GM18520 (cell line): ENCODE measurements at regions not wholly inside any gene's neighbourhood (a gene's known extent, or its start where the extent isn't known, plus 50 kb on each side); places are given as distances from the start of the nearest gene placed in this dataset.
"Not testable (repeated sequence)": the region's sequence is repeated elsewhere in the genome, so short reads cannot be mapped to it uniquely, and the experiment has no call there.

Experiments used
- ATAC-seq: cut with Tn5 transposase; IDR thresholded peaks from one replicate; pipeline ENCODE4 v1.9.1; 2021; ENCODE audit not compliant: unreplicated experiment

DNA sequence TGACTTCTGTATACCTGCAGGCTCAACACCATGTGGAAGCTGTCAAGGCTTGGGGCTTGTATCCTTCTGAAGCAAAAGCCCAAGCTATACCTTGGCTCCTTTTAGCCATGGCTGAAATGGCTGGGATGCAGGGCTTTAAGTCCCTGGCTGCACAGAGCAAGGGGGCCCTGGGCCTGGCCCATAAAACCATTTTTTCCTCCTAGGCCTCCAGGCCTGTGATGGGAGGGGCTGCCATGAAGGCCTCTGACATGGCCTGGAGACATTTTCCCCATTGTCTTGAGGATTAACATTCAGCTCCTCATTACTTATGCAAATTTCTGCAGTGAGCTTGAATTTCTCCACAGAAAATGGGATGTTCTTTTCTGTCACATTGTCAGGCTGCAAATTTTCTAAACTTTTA, 878.0 kb upstream of the SOX11 start:
- ATAC-seq = not testable (repeated sequence)

DNA sequence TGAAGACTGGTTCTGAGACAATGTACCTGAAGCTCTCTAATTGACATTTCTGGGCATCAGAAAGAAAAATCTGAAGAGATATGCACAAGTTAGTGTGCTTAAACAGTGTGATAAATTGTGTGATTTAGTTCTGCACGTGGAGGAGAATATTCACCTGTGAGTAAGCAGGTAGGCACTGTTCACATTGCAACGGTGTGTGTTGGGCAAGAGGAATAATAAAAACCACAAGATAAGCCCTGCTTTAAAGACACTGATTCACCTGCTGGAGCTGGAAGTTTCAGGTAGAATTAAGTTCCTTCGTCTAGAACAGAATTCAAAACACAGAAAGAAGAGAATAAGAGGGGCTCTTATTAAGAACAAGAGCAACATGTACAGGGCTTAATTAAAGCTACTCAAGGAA, 864.3 kb upstream of the SOX11 start:
- ATAC-seq = no peak

DNA sequence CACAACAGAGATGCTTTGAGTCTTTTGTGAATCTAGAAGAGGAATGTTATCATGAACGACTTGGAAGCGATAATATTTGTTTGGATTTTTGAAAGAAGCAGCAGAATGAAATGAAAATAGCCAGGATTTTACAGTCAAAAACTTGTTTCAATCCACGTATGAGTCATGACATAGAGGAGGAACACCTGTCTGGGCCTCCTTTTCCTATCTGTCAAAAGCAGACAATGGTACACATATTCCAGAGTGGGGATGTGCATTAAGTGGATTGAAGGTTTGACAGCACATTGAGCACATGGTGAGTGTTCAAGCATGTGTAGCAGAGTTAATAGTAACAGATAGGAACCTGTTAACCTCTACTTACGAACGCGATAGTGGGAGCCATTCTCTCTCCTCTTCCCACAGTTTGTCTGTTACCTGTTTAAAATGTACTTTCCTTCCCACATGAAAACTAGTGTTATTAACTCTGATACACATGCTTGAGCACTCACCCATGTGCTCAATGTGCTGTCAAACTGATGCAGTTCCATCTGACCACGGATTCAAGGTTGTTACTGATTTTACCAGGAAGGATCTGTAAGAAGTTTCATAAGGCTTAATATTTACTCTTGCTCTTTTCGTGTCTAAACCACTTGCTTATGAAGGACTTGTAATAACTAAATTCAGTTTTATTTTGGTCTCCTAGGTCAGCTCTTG, 863.4 kb upstream of the SOX11 start:
- no peak for ATAC-seq

DNA sequence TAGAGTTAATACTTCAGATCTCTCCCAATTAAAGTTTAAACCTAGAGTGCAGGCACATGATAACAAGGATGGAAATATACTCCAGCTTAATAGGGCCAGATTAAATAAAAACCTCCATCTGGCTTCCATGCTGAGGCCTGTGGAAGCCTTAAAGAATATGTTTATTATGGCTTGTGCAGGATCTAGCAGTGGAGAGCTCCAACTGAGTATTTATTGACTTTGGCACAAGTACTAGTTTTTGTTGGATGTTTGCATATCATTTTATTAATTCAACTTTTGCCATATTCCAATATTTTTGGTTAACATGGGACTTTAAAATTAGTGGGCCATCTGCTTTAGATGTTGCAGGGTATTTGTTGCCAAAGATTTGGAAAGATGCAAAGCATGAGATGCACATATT, 860.4 kb upstream of the SOX11 start:
- no peak for ATAC-seq

DNA sequence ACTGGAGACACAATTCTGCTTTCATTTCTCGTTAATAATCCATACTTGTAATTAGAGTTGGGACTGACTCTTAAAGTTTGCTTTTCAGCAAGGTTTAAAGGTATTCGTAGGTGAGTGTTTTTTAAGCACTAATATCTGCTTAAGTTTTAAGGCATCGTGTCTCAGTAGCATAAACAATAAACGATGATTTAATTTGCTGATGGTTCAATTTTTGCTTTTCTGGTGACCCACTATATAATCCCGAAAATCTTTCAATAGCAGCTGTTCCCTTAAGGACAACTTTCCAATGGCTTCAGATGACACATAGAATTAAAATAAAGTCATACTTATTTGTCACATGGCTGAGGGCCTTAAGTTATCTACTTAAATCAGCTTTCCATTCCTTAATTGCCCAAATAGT, 859.5 kb upstream of the SOX11 start:
- ATAC-seq = no peak

DNA sequence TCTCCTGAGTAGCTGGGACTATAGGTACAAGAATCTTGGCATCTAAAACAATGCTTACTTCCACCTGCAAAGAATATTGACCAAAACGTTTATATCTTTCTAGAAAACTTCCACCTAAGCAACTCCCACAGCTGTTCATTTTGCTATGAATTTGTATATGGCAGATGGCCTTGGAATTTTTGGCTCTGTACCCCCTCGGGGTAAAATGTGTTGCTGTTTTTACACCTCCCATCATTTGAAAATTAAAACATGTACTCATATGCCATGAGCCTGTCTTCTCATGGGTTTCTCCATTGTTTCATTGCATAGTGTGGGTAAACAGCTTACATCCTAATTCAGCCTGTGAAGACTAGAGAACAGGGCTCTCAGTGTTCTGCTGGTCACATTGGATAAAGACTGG, 853.6 kb upstream of the SOX11 start:
- ATAC-seq = no peak

DNA sequence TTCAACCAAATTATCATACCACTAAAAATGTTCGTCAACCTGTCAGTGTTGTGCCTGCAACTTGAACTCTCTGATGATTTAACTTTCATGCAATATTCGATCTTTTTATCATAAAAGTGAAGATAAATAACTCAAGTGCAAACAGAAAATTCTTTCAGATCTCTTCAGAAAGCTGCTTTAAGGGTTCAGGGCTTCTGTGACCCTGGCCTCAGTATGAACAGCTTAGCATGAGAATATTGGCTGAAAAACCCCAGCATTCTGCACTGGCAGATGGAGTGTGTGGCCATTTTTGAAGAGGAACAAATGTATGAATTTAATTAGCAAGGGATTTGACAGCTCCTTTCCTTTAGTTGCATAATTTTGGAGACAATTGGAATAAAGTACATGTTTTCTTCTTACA, 851.4 kb upstream of the SOX11 start:
- no peak for ATAC-seq

DNA sequence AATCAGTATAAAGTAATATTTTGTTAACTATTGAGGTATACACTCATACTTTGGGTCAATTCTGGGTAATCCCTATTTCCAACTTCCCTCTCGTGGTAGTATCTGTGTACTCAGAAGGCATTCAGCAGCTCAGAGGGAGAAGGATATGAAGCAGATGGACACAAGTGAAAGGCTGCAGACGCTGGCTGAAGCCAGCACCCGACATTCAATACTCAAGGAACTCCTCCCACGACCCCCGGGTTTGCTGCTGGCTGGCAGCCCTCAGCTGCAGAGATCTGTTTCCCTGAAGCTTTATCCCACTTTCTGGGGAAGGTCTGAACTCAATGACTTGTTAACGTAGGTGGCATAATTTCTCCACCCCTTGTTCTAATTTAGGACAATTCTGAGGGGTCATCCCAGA, 847.3 kb upstream of the SOX11 start:
- no peak for ATAC-seq

DNA sequence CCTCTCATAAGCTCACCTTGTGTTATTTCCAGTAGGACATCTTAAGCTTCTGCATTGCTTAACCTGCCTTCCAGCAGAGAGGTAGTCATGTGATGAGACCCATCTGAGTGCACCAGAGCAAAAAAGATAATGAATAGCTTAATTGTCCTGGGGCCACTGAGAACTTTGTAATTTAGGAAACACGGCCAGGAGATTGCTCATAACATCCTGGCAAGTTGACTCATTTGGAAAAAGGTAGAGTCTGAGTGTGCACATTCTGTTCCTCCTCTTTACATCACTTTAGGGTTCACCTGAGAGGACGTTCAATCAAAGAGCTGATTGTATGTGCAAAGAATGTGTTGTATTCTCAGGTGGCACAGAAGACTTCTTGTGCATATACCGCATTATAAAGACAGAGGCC, 830.2 kb upstream of the SOX11 start:
- ATAC-seq = no peak

DNA sequence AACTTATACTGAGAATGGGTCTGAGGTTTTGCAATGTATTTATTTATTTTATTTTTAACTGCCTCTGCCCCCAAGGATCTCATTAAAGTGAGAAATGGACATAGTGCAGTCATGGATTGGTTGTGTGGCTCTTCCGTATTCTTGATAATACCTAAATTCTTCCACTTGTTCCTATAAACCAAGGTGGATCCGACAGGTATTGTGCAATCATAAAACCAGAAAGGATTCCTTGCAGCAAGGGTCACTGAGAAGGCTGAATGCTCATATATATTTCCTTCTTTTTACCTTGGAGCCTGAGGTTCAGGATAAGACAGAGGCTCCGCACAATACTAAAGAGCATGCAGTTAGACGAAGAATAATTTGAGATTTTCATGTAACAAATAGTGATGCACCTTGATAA, 826.0 kb upstream of the SOX11 start:
- ATAC-seq = no peak

DNA sequence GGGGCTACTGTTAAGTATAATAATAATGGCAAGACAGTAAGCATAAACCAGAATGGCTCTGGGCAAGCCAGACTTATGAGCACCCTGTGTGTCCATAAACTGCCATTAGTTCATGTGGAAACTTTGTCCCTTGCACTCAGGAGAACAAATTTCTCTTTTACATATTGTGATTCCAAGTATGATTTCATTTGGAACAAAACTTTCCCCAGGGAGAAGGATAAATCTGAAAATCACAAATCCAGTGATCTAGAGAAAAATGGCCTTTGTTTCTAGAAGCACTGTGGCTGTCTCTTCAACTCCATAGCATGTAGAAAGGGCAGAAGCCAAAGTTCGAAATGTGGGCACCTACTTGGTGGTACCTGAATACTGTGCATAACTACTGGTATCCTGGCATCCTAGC, 823.7 kb upstream of the SOX11 start:
- no peak for ATAC-seq

DNA sequence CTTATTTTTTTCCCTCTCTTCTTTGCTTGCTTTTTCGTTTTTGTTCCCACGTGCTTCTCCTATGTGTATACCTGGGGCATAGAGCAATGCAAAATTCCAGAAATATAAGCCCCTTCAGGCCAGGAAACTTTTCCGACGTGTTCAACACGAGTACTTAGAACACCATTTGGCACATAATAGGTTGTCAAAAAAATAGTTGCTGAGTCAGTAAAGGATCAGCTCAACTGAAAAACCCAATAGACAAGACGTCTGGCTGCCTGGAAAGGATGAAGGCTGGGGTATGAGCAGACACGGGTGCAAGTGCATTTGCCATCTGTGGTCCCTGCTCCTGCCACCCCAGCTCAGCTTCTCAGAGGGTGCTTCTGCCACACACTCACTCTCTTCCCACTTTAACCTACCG, 823.0 kb upstream of the SOX11 start:
- ATAC-seq = no peak

DNA sequence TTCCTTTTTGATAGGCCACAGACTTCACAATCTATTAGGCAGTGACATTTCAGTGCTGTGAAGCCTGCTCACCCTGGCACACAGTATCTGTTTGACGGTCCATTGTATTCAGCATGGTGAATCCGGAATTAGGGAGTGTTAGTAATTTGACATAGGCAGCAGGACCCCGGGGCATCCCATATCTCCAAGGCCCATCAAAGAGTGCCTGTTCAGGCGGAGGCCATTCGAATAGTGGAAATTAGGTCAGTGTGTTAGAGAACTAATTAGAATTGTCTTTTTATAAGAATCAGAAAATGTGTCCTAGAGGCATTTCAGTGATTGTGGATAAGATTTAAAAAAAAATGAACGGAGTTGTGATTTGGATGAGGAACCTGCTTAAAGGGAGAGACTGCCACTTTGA, 818.8 kb upstream of the SOX11 start:
- ATAC-seq = no peak

DNA sequence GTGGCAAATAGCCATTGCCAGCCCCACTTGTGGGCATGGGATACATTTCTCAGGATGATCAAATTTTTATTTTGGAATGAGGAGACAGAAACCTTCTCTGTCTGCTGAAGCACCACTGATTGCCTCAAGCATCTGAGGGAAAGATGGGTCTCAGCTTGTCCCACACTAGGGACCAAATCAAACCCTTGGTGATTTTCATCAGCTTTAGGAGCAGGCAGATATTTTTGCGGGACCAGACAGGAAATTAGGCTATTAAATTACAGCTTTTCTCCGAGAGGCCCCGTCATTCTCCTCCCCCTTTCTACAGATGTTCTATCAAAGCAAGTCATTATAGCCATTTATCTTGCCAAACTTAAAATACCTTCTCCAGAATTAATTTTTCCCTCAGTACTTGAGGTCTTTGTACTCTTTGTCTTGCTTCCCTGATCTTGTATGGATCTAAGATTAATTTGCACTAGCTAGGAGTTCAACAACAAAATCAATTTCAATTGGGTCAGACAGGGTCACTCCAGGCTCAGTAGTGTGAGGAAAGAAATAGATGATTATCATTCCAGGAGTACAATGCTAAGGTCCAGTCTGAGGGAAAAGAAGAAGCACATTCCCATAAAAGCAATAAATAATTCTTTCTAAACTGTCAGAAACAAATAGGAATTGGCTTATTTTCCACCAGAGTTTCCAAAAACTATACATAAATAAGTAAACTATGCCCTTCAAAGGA, 818.1 kb upstream of the SOX11 start:
- no peak for ATAC-seq

DNA sequence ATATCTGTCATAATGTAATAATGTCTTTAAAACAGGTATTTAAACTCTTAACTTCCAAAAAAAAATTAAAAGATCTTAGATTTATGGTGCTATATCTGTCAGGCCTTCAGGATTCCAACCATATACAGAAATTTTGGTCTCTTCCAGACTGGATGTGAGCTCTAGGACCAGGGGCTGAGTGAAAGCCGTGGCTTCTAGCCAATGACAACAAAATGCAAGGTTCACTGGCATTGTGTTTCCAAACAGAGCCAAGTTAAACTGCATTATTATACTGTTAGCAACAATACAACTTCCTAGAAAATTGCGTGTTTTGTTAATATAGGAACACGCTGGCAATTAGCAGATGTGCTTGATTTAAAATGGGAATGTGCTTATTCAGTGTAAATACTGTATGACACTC, 809.8 kb upstream of the SOX11 start:
- no peak for ATAC-seq

DNA sequence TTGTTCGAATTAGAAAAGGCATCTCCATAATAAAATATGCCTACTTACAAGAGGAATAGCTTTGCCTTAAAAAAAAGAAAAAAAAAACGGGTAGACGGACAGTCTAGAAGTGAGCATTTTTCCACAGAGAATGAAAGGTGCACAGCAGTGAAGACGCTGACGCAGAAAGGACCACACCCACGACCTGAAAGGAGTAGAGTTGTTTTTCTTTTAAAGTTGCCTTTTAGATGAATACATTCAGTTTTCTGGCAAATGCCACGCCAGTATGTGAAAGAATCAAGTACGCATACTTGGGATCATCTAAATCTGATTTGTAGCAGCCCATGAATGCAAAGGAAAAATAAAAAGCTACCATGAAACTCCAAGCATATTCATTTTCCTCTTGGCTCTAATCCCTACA, 809.2 kb upstream of the SOX11 start:
- no peak for ATAC-seq

DNA sequence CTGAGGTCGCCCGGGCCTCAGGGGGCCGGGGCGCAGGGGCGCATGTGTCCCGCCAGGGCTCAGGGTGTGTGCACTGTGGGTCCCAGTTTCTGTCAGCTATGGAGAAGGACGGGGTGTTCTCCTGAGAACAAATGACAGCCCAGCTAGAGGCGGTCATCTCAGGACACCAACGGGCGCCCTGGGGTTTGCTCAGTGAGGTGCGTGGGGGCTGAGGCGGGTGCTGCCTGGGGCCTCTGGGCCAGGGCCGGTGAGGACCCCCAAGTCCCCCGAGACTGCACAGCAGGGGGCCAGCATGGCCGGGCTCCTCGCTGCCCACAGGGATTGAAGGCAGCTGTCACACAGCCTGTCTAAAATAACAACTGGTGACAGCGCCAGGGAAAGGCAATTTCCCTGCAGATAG, 808.8 kb upstream of the SOX11 start:
- no peak for ATAC-seq

DNA sequence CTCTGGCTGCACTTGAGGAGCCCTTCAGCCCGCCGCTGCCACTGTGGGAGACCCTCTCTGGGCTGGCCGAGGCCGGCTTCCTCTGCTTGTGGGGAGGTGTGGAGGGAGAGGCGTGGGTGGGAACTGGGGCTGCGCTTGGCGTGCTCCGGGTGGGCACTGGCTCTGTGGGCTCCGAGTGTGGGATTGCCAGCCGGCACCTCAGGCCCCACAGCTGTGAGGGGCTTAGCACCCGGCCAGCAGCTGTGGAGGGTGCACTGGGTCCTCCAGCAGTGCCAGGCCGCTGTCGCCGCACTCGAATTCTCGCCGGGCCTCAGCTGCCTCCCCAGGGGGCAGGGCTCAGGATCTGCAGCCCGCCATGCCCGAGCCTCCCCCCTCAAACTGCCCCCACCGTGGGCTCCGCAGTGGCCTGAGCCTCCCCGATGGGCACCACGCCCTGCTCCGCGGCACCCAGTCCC, 808.0 kb upstream of the SOX11 start:
- no peak for ATAC-seq

DNA sequence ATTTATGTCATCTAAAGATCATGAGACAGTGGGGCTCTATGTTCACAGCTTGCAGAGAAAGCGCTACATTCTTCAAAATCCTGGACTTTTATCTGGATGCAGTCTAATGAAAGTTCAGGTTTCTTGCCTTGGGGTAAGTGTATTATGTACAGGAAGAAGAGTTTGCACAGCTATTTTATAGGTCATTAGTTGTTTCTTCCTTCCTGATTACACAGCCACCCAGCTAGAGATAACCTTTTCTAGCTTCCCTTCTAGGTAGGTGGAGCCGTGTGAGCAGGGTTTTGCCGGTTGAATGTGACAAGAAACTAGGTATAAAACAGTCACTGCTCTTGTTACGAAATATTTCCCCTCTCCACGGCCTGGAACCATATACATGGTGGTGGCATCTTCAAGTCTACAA, 800.8 kb upstream of the SOX11 start:
- ATAC-seq = no peak

DNA sequence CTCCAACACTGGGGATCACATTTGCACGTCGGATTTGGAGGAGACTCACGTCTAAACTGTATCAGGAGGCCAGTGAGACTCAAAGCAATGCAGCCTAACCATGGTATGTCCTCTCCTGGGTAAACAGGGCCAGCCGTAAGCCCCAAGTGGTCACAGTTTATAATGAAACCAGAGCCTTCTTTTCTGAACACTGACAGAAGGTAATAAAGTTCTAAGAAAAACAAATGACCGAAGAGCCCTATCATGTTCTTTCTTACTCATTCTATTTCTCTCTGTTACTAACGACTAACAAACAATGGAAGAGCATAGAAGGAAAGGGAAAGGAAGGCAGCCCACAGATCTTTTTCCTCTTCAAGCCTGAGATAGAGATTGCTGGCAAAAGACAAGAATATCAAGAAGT, 796.8 kb upstream of the SOX11 start:
- no peak for ATAC-seq

DNA sequence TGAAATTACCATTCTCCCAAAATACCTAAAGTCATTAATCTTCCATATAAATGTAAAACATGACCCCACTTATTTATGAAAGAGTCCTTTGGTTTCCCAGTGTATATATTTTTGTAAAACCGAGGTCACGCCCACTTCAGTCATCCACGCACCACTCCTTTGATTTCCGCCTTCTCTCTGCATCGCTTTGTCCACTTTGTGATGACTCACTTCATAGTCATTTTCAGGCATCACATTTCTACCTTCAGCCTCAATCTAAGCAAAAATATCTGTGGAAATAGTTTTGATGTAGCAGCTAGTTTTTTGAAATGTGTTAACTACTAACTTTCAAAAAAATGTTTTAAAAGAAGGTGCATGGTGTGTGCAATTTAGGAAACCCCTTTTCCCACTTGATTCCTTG, 793.5 kb upstream of the SOX11 start:
- ATAC-seq = no peak

DNA sequence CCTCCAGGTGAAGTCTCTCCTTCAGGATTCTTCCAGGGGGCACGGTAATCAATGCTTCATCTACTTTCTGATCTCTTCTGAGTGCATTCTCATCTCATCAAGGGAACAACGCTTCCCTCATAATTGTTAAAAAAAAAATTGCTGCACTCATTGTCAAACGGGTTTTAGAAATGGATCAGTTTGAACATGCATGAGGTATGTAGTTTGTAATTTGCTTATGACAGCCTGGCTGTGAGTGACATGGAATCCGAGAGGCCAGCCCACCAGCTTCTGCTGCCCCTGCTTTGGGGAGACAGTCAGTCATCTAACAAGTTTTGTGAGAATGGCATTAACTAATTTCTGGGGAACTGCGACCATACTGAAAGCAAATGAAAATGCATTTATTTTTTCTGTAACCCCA, 791.9 kb upstream of the SOX11 start:
- ATAC-seq = no peak
